ENCODE measurements at regions not wholly inside any gene's neighbourhood (a gene's known extent, or its start where the extent isn't known, plus 50 kb on each side); places are given as distances from the start of the nearest gene placed in this dataset.

- TF ChIP-seq POLR2A (IDR thresholded peaks at IDR 0.05): no peak
- no peak for TF ChIP-seq EP300 (IDR thresholded peaks at IDR 0.05)
These were observed 1654.2 kb upstream of the SLC39A10 start for GRCh38 chr2:194002699-194003368.

Measured in stomach (tissue), 4 donors.